Cardiac muscle cell (in vitro differentiated cells and primary cell): ENCODE measurements at regions not wholly inside any gene's neighbourhood (a gene's known extent, or its start where the extent isn't known, plus 50 kb on each side); places are given as distances from the start of the nearest gene placed in this dataset.
A peak's percentile ranks its signal among the peaks of the same experiment; 100 is the strongest.

Experiments
- DNase-seq, 2 donors: peaks; one replicate each; pipeline versions ENCODE4 v3.0.0 to v3.0.0-alpha.2; 2010 to 2017; ENCODE audit warnings: low read depth in 1 of 2, low spot score in 1 of 2
- H3K27ac ChIP-seq: fragments of 200-600 bp; sonication (generic); 2 replicates; pipeline ENCODE4 v1.5.1; 2016
- H3K27me3 ChIP-seq: fragments of 200-600 bp; sonication (generic); 2 replicates; pipeline ENCODE4 v1.6.0; 2016; ENCODE audit warnings: control low read depth
- H3K36me3 ChIP-seq: fragments of 200-600 bp; sonication (generic); 2 replicates; pipeline ENCODE4 v1.5.1; 2016; ENCODE audit warnings: control low read depth
- H3K4me1 ChIP-seq: fragments of 200-600 bp; sonication (generic); 2 replicates; pipeline ENCODE4 v1.8.1; 2017; ENCODE audit warnings: low read depth, mild to moderate bottlenecking, mixed run types
- H3K4me3 ChIP-seq: fragments of 200-600 bp; sonication (generic); 2 replicates; pipeline ENCODE4 v1.5.1; 2016; ENCODE audit warnings: mild to moderate bottlenecking
- H3K9me3 ChIP-seq: fragments of 200-600 bp; sonication (generic); 2 replicates; pipeline ENCODE4 v1.5.1; 2017; ENCODE audit warnings: low read depth, mild to moderate bottlenecking, control low read depth
- CTCF ChIP-seq: IDR thresholded peaks from 2 replicates; pipeline ENCODE4 v1.5.1; 2012; ENCODE audit warnings: low read depth, mild to moderate bottlenecking, low read length

DNA sequence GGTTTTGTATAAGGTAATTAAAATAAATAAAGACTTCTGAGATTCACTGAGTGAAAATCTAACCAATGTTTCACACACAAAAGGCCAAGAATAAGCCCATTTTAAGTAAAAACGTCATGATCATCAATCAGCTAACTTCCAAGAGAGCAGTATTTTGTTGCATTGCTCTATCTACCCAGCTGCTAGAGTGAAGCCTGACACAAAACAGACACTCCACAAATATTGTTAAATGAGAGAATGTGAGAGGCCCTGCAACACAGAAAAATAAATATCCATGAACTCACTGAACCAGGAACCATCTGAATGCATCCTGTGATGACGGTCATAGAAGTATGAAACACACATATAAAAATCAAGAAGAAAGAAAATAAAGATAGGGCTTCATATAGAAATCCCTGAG is 358.6 kb upstream of the TMTC1 start:
- no peak for DNase-seq
- peaks cover 16% of the 10 kb centered on the region for H3K27me3 ChIP-seq
- H3K4me1 ChIP-seq: no peaks in the 10 kb centered on the region
- no peak overlapping the region for H3K4me3 ChIP-seq
- no peak overlapping the region for H3K27ac ChIP-seq
- H3K9me3 ChIP-seq: no peaks in the 10 kb centered on the region
- no peaks in the 10 kb centered on the region for H3K36me3 ChIP-seq
- no peak for TF ChIP-seq CTCF

- no peaks in the 10 kb centered on the region for H3K36me3 ChIP-seq
- TF ChIP-seq CTCF: no peak
- H3K4me1 ChIP-seq: no peaks in the 10 kb centered on the region
- H3K27ac ChIP-seq: no peak overlapping the region
- DNase-seq: peak; percentile 36 to 65
- H3K27me3 ChIP-seq: no peaks in the 10 kb centered on the region
- no peak overlapping the region for H3K4me3 ChIP-seq
- no peaks in the 10 kb centered on the region for H3K9me3 ChIP-seq
Observed at GRCh38 chr12:30138483-30138882, 354.7 kb upstream of the TMTC1 start.

DNA sequence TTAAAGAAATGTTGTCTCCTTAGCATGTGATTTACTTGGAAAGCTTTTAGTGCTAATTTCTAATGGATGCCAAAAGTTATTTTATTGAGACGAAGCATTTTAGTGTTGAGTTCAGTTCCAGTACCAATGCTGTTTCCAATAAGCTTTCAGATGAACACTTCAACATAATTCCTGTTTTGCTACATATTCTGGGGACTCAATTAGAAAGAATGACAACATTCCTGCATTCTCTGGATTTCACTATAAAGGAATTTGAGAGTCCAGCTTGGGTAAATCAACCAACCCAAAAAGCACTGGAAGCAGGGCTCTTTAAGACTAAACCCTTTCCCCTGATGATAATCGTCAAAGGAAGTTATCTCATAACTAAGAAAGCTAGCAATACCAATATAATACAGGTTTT is 353.0 kb upstream of the TMTC1 start:
- H3K9me3 ChIP-seq: no peaks in the 10 kb centered on the region
- no peak overlapping the region for H3K27ac ChIP-seq
- no peak for TF ChIP-seq CTCF
- no peaks in the 10 kb centered on the region for H3K27me3 ChIP-seq
- no peaks in the 10 kb centered on the region for H3K4me1 ChIP-seq
- no peak for DNase-seq
- H3K4me3 ChIP-seq: no peak overlapping the region
- no peaks in the 10 kb centered on the region for H3K36me3 ChIP-seq

- Histone ChIP-seq H3K27ac (no peak overlapping the region), H3K36me3 (no peaks in the 10 kb centered on the region), H3K27me3 (no peaks in the 10 kb centered on the region), H3K4me3 (no peak overlapping the region), H3K4me1 (no peaks in the 10 kb centered on the region), H3K9me3 (no peaks in the 10 kb centered on the region)
- no peak for DNase-seq
- TF ChIP-seq CTCF: no peak
Observed at GRCh38 chr12:30135776-30136175, 352.0 kb upstream of the TMTC1 start.

DNA sequence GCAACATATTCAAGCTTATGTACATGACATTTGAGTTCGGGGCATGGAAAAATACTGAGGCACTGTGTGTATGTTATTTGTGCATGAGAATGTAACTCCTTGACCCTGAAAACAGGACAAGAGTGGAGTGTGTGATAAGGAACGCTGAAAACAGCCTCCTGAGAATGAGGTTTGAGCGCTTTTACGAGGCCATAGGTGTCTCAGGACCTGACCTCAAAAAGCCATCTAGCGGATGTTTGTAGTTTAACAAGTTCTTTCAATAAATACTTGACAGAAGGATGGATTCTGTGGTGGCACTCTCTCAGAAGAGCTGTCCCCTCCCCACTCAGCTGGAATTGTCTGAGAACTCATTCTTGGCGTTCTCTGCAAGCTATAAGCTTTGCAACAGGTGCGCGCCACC is 350.5 kb upstream of the TMTC1 start:
- H3K36me3 ChIP-seq: no peaks in the 10 kb centered on the region
- DNase-seq: peak in 1 of 2 donors; percentile 20
- TF ChIP-seq CTCF: no peak

DNA sequence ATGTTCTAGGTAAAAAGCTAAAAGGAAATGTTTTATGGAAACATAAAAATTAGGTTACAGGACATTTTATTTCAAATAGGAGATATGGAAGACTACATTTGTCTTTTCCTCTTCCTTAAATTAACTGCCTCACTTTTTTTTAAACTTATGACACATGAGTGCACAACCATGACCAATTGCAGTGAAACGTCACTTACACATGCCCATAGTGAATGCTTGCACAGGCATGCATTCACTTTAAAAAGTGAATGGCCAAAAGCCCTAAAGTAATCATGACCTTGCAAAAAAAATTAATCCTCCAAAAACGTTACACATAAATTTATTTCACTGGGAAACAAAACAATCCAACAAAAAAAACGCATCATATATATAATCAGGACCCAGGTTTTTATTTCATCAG is 343.2 kb upstream of the TMTC1 start:
- Histone ChIP-seq H3K36me3 (no peaks in the 10 kb centered on the region), H3K4me3 (no peak overlapping the region), H3K27me3 (no peaks in the 10 kb centered on the region), H3K27ac (no peak overlapping the region), H3K9me3 (no peaks in the 10 kb centered on the region), H3K4me1 (no peaks in the 10 kb centered on the region)
- no peak for DNase-seq
- no peak for TF ChIP-seq CTCF

More for the DNA sequence above, 350.5 kb upstream of the TMTC1 start:
- H3K4me3 ChIP-seq: no peak overlapping the region
- H3K9me3 ChIP-seq: no peaks in the 10 kb centered on the region
- no peak overlapping the region for H3K27ac ChIP-seq
- H3K4me1 ChIP-seq: no peaks in the 10 kb centered on the region
- H3K27me3 ChIP-seq: no peaks in the 10 kb centered on the region
